GM12891 (cell line): ENCODE measurements at regions not wholly inside any gene's neighbourhood (a gene's known extent, or its start where the extent isn't known, plus 50 kb on each side); places are given as distances from the start of the nearest gene placed in this dataset.

Experiments
- POLR2A ChIP-seq: IDR thresholded peaks from 2 replicates; pipeline ENCODE4 v1.6.1; 2011; ENCODE audit warnings: low read depth, low read length, control low read depth
- POLR2AphosphoS5 ChIP-seq: IDR thresholded peaks from 2 replicates; pipeline ENCODE4 v1.6.1; 2011; ENCODE audit warnings: low read depth, low read length, control low read depth
- TAF1 ChIP-seq: IDR thresholded peaks from 2 replicates; pipeline ENCODE4 v1.6.1; 2011; ENCODE audit warnings: low read depth, low read length, control low read depth

DNA sequence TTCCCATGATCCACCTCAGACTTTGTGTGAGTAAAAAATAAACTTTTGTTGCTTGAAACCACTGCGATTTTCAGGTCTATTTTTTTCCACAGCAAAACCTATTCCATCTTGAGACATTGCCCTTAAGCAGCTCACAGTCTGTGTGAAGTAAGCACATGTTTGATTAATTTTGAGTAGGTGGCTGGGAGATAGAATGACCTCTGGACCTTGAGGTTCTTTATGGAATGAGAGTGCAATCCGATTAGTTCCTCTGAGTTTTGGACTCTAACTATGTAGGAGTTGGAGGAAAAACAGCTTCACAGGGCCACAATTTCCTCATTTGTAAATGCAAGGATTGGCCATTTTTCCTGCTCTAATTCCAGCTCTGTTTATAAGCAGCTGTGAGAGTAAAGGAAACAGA lies 234.1 kb upstream of the IGFBP7 start:
- TF ChIP-seq POLR2A (no peak), POLR2AphosphoS5 (no peak), TAF1 (no peak)
